Fibroblast of the conjunctiva (primary cell): ENCODE measurements at regions not wholly inside any gene's neighbourhood (a gene's known extent, or its start where the extent isn't known, plus 50 kb on each side); places are given as distances from the start of the nearest gene placed in this dataset.

Experiments
- DNase-seq: peaks from one replicate; pipeline ENCODE4 v3.0.0-alpha.2; 2010; ENCODE audit warnings: low read depth

DNA sequence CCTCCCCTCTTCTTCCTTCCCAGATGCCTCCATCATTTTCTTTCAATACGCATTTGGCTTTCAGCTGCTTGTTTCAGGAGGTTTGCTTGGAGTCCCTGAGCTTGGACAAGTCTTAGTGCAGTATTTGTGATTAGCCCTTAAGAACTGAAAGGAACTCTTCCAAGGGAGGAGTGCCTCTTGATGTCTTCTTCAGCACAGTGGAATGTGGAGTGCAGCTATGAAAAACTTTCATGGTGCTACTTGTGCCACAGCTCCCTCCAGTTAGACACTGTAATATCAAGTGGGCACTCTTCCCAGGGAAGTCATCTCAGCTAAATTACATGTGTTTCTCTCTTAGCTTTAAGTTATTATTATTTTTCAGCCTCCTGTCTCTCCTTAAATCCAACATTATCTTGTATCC lies 173.1 kb downstream of the NECTIN3 start:
- no peak for DNase-seq

DNA sequence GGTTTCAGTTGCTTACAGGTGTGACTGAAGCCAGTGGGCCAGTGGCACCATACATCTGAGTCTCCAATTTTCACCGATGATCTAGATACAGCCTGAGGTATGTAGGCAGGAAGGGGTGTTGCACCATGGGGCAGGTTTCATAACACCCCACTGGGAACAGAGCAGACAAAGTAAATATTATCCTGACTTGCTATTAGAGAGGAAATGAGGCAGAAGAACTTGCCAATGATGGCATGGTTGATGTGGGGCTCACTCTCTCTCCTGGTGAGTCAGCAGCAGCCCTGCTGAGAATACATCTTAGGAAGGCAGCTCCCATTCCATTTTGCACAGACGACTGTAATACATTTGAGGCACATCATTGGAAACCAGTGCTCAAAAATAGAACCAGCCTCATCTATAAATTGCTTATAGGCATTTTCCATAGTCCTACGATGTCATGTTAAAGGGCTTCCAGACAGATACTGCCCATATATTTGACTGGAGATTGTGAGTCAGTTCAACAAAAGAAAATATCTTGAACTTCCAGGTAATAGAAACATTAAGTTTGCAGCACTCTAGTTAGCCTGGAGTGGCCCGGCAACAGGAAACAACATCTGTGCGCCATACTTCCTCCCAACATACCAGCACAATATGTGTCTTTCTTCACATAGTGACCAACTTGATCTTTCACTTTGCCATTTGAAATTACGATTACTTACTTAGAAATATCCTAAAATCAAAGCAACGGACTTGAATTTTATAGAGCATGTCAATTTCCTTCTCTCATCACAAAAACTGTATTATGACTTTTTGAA lies 175.5 kb downstream of the NECTIN3 start:
- DNase-seq = peak; percentile 21

DNA sequence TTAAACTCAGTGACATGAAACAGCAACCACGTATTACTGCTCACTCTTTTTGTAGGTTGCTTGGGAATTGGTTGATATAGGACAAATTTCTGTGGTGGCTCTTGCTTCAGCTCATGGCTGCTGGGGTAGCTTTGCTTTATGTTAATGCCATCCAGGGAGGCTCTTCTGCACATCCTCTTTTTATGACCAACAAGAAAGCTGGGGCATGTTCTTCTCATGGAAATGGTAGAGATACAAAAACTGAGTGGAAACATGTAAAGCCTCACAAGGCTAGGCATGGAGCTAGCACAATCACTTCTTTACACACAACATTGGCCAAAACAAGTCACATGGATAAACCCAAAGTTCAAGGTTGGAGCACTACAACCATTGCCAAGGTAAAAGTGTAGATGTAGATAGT lies 176.8 kb downstream of the NECTIN3 start:
- no peak for DNase-seq

DNA sequence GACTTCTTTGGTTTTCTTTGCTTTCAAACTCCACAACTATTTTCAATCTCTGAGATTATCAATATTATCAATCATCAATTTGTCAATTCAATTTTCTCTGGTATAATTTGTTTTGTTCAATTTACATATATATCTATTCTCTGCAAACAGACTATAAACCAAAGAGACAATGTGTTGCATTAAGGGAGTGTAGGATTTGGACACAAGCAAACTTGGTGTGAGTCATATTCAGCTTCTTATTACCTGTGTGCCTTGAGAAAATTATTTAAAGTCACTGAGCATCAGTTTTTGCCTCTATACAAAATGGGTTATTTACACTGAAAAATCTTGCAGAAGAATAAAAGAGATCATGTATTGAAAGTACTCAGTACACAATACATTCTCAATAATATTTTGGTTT lies 177.8 kb downstream of the NECTIN3 start:
- DNase-seq = no peak

DNA sequence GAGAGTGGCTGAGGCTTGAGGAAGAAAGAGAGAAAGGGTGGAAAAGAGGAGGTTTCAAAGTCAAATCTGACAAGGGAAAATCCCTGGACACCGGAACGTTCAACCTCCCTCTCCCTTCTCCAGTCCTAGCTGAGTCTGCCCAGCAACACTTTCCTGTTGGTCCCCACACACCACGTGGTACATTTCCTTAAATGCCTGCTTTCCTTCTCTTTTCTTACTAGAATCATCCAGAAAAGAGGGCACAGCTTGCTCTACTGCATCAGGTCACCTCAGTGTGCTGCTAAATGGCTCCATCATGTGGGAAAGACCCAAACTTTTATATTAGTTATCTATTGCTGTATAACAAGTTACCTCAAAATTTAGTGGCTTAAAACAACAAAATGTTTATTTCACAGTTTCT lies 181.2 kb downstream of the NECTIN3 start:
- no peak for DNase-seq

DNA sequence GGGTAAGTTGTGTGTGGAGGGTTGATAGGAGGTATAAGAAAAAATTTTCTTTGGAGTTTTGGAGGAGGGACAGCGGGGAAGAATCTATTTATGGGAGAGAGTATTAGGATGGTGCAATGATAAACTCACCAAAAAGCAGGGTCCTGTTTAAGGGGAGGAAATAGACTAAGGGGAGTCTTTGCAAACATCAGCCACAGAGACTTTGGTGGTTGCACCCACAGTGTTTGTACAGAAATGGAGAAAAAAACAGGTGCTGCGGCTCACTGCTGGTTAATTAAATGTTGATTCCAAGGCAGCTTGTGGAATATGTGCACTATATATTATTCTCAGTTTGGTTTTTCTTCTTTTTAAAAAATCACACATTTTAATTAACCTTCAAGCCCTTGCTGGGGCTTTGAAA lies 182.1 kb downstream of the NECTIN3 start:
- no peak for DNase-seq

DNA sequence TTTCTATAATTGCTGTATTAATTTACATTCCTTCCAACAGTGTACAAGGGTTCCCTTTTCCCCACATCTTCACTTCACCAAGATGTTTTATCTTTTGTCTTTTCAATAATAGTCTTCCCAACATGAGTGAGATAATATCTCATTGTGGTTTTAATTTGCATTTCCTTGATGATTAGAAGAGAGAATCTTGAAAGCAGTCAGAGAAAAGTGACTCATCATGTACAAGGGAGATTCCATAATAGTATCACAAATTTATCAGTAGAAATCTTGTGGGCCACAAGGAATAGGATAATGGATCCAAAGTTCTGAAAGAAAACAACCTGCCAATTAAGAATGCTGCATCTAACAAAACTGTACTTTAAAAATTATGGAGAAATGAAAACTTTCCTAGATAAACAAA lies 189.3 kb downstream of the NECTIN3 start:
- DNase-seq = no peak

DNA sequence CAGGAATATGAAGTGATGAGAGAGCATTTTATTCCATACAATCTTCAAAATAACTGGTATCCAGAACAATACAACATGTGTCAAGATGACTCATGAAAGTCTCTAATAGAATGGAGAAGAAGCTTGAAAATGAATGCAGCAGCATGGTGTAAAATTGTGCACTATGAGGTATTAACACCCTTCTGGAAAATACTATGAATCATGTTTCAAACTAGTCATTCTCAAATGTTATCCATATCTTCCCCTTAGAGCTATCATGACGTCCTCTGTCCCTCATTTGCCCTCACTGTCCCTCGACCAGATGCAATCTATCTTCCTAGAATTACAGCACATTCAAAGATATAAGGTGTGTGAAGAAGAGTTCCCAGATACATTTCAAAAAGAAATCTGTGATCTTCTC lies 198.2 kb downstream of the NECTIN3 start:
- no peak for DNase-seq

DNA sequence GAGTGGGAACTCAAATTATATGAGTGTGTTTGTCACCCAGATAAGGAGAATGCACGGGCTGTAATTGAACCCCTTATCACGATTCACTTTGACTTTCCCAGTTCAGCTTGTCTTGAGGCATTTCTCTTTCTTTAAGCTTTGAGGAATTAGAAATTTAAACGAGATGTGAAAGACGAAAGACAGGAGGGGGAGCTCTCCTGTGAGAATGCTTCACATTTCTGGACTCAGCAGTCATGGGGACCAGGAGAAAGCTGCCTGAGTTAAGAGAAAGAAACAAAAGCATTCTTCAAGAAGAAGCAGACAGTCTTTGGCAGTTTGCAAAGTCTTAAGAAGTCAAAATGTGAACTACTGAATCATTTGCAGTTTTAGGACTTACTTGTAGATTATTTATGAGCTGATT lies 205.6 kb downstream of the NECTIN3 start:
- no peak for DNase-seq

DNA sequence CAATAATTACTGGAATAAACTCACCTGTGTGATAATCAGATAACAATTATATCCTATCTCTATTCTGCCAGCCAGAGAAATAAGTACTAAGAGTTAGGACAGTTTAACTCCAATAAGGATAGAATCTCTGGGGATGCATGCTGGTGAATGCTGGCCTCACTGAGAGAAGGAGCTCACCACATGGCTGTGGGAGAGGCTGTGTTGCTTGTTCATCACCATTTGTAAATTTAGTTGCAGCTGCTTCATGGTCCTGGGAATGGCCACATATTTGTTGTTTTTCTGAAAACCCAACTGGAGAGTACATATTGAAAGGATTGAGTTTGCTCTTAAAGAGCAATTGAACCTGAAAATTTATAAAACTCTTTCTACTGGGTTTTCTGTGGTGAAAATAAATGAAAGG lies 207.3 kb downstream of the NECTIN3 start:
- DNase-seq = no peak

DNA sequence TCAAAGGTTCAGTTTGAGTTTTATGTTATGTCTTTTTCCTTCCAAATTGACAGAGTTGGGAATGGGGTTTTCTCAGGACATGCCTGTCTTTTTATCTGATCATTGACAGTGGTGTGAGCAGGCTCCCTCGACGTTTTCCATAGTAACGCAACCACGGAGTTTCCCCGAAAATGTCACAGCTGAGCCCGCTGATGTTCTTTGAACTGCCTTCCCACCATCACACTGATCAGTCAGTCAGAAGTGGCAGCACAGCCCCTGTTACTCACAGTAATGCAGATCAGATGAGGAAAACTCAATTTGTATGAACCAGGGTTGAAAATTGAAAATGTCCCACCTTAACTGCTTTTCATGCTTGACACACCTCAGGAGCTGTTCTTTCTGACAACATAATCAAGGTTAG lies 210.4 kb downstream of the NECTIN3 start:
- DNase-seq = no peak

DNA sequence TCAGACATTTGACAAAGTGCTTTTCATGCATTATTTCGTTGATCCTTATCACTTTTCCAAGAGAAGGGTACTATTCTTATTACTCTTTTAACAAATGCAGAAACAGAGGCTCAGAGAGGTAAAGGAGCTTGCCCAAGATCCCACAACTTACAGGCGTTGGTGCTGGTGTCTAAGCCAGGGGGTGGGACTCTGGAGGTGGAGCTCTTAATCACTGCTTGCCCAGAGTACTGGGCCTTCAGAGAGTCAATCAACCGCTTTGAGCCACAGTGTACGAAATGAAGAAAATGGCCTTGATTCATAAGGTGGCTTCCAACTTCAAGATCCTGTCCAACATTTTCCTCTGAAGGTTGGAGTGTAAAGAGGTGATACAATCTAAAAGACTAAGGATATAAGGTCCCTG lies 211.5 kb downstream of the NECTIN3 start:
- no peak for DNase-seq

DNA sequence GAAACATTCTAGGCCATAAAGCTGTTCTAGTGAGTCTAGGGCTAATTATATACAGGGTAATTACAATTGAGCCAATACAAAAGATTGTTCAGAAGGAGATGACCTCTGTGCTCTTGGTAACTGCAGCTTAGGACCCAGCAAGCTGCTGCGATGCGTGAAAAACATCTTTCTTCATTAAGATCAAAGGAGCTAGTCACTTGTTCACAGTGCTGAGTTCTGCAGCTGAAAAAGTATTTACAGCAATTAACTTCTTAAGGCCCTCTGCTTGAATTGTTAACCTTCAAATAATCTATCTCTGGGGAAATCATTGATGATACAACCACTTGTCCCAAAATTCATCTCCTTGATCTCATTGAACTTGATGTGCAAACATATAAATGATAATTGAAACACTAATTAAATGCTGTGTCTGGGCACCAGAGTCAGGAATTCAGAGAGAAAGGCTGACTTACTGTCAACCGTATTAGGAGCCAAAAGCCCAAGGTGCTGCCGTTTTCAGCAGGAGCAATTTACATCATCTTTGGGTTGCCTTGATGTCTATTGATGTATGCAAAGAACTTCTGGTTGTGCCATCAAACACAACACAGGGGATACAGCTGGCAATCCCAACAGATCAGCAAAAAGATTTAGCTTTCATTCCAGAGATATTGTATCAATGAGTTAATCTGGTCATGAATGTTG lies 213.0 kb downstream of the NECTIN3 start:
- no peak for DNase-seq

DNA sequence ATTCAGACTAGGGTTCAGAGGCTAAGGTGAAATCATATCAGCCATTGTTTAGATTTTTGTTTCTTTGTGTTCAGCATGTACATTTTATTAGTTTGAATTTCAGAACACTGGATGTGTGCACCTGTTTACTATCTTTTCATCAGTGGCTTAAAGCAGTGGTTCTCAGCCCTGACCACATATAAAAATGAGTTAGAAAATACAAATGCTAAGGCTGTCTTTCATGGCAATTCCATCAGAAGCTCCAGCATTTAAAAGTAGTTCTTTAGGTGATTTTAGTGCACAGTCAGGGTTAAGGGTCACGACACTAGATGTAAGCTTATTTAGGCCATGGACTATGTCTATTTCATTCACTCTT lies 213.5 kb downstream of the NECTIN3 start:
- DNase-seq = no peak

DNA sequence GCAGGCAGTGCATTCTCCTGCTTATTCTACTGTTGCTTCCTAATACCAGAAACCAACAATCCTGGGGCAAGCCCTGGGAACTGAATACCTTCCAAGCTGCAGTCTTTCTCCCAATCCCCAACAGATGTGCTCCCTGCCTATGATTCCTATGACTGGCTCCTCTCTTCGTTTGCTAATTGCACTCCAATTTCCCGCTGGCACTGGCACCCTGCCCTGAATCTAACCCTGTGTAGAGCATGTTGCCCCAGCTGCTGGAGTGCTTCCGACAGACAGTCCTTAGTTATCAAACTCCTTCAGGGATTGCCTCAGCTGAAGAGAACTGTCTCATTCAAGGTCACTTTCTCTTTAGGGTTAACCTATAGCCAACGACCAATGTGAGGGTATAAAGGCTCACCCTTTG lies 214.1 kb downstream of the NECTIN3 start:
- no peak for DNase-seq

DNA sequence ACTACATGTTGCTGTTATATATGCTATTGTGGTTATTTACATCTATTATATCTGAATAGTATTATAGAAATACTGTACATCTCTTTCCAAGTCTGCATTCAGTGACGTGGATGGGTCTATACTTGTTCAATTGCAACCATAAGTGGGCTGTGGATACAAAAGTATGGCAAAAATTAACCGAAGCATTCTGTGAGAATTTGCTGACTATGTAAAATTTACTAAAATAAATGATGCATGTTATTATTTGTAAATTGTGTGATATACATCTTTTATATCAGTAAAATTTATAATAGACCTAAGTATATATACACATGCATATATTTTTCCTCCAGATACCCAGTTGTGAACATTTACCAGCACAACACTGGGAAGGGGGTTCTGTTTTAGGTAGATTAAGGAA lies 215.1 kb downstream of the NECTIN3 start:
- DNase-seq = no peak

DNA sequence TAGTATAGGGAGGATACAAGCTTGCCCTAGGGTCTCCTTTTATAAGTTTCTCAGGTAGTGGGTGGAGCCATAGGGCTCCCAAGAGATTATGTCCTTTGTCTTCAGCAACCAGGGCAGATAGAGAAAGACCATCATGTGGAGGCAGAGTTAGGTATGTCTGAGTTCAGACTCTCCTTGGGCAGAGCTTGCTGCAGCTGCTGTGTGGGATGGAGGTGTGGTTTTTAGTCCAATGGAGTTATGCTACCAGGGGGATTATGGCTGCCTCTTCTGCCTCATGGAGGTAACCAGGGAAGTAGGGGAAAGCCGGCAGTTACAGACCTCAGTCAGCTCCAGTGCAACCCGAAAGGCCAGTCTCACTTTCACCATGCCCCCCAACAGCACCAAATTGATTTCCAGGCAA lies 220.5 kb downstream of the NECTIN3 start:
- no peak for DNase-seq

DNA sequence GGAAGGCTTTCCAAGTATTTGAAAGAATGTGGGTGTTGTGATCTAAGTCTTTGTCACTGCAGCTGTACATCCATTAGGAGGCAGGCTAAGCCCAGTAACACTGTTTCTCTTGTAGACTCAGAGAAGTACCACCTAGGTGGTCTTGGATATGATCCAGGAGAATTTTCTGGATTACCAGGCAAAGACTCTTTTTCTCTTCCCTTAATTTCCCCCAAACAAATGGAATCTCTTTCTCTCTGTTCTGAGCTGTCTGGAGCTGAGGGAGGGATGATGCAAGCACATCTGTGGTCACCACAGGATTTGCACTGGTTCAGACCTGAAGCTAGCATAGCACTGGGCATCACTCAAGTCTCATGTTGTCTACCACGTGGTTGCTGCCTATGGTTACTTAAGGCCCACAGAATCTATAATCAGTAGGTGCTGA lies 227.6 kb downstream of the NECTIN3 start:
- DNase-seq = no peak

DNA sequence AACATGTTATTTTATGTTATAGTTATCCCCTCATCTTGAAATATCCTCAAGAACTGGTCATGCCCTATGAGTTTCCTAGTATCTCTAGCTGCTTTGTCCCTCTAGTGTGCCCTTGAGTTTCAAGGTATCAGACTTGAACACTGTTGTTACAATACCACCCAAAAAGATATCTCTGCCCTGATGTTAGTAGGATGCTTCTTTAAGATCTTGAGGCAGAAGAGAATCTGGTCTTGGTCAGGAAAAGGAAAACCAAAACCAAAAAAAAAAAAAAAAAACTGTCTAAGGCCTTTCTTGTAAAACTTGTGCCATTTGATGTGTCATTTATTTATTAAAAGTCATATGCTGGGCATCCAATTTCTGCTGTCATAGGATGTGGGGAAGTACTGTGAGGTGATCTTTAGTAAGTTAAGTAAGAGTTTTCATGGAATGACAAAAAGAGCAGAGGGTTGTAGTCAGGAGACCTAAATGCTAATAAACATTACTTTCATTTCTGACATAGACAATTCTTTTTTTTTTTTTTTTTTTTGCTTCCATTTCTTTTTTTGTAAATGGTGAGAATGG lies 229.7 kb downstream of the NECTIN3 start:
- no peak for DNase-seq

DNA sequence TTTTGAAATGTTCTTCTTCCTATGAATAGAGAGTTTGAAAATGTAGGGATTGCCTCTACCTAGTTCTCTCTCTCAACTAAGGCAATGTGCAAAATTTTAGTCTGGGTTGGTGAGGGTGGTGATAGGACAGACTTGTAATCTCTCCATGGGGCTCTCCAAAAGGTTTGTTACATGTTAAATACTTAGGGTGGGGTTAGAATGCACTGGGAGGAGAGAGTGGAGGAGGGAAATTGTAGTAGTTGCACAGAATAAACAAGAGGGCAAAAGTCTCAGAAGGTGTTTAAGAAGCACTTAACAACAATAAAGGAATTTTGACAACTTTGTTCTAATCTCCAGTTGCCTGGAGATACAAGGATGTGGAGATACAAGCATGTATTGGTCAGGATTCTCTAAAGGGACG lies 230.4 kb downstream of the NECTIN3 start:
- DNase-seq = no peak

DNA sequence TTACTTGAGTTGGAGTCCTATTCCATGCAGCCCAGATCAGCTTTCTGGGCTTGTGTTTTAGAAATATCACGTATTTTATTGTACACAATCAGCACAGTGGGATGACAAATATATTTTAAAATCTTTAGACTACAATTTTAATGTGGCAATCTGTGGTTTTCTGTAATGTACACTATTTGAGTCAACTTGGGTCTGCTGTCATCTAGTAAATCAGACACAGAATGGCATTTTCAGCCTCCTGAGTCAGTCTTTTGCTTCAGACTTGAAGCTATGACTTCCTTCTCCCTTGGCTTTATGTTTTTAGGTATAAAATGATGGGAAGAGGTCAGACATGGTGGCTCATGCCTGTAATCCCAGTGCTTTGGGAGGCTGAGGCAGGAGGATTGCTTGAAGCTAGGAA lies 232.1 kb downstream of the NECTIN3 start:
- no peak for DNase-seq

DNA sequence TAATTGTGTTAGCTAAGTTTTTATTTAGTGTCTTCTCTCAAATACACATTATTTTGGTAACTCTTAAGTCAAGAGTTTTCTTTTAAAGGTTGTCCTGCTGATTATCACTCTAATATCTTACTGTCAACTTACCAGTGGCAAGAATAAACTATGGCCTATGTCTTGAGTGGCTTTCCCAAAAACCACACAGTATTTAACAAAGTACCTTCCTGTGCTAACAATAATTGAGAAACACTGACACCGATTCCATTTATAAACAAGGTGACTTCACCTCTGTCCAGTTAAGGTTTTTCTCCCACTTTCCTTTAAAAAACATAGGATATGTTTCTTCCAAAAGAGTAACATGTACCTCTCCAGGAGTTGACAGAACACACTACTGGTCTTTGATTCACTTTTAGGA lies 234.3 kb upstream of the CD96 start:
- no peak for DNase-seq

DNA sequence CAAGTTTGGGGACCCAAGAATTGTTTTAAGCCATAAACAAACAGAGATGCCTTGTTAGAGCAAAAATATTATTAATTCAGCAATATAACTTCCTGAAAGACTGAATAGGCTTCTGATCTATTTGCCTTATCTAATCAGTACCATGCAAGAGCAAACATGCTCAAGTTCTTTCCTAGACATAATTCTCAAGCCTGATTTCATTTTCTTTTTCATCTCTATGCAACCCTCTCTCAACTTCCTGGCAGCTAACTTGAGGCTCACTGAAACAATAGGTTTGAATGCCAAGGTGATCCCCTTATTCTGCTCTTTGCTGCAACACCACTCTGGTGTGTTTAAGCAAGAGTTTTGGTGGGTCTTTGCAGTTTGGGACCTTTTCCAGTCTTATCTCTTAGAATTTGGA lies 230.9 kb upstream of the CD96 start:
- no peak for DNase-seq
